GM23338 (cell line): ENCODE measurements at regions not wholly inside any gene's neighbourhood (a gene's known extent, or its start where the extent isn't known, plus 50 kb on each side); places are given as distances from the start of the nearest gene placed in this dataset.

Source experiments
- ATAC-seq: fragments of 200-7000 bp; cut with Tn5 transposase; 3 replicates; pipeline ENCODE4 v1.9.1; 2020
- DNase-seq: peaks from one replicate; pipeline ENCODE4 v3.0.0-alpha.2; 2015; ENCODE audit warnings: low spot score
- H2AFZ ChIP-seq: fragments of 200-600 bp; sonication (generic); 2 replicates; pipeline ENCODE4 v1.8.0; 2016; ENCODE audit warnings: antibody characterized with exemption, mild to moderate bottlenecking, moderate library complexity
- H3F3A ChIP-seq: fragments of 200-600 bp; sonication (generic); replicated peaks from 2 replicates; pipeline ENCODE4 v1.8.0; 2017; ENCODE audit warnings: antibody characterized with exemption, mixed run types, low read depth
- H3K27ac ChIP-seq: fragments of 200-600 bp; sonication (generic); 2 replicates; pipeline ENCODE4 v1.6.1; 2016; ENCODE audit warnings: low read depth
- H3K27me3 ChIP-seq: fragments of 200-600 bp; sonication (generic); 2 replicates; pipeline ENCODE4 v1.8.0; 2016; ENCODE audit warnings: mild to moderate bottlenecking, mixed run types, moderate library complexity; ENCODE audit not compliant: insufficient read depth
- H3K36me3 ChIP-seq: fragments of 200-600 bp; sonication (generic); 2 replicates; pipeline ENCODE4 v1.8.0; 2016; ENCODE audit warnings: mild to moderate bottlenecking; ENCODE audit not compliant: insufficient read depth
- H3K4me1 ChIP-seq: fragments of 200-600 bp; sonication (generic); 2 replicates; pipeline ENCODE4 v1.8.0; 2016; ENCODE audit warnings: mild to moderate bottlenecking, moderate library complexity; ENCODE audit not compliant: insufficient read depth
- H3K4me2 ChIP-seq: fragments of 200-600 bp; sonication (generic); 2 replicates; pipeline ENCODE4 v1.7.1; 2017; ENCODE audit warnings: mixed run types
- H3K4me3 ChIP-seq: fragments of 200-600 bp; sonication (generic); 2 replicates; pipeline ENCODE4 v1.6.1; 2016; ENCODE audit warnings: mixed run types
- H3K79me2 ChIP-seq: fragments of 200-600 bp; sonication (generic); replicated peaks from 2 replicates; pipeline ENCODE4 v1.8.0; 2017; ENCODE audit warnings: mild to moderate bottlenecking; ENCODE audit not compliant: insufficient read depth
- H3K9me2 ChIP-seq: fragments of 200-600 bp; sonication (generic); 2 replicates; pipeline ENCODE4 v1.8.0; 2017; ENCODE audit not compliant: insufficient read depth
- H4K20me1 ChIP-seq: fragments of 200-600 bp; sonication (generic); replicated peaks from 2 replicates; pipeline ENCODE4 v1.8.0; 2017; ENCODE audit warnings: mild to moderate bottlenecking; ENCODE audit not compliant: insufficient read depth
- H3K27ac Mint-ChIP-seq: 2 replicates; pipeline ENCODE4 v1.8.0; 2020; ENCODE audit warnings: inconsistent platforms, mild to moderate bottlenecking, moderate library complexity, mixed read lengths
- H3K27me3 Mint-ChIP-seq: 3 replicates; pipeline ENCODE4 v1.8.0; 2022; ENCODE audit warnings: low read depth, mild to moderate bottlenecking, moderate library complexity, mixed read lengths, inconsistent platforms; ENCODE audit not compliant: insufficient read depth, poor library complexity
- H3K36me3 Mint-ChIP-seq: 3 replicates; pipeline ENCODE4 v1.8.0; 2021; ENCODE audit warnings: low read depth, mild to moderate bottlenecking, inconsistent platforms, moderate library complexity, mixed read lengths
- H3K4me1 Mint-ChIP-seq: 3 replicates; pipeline ENCODE4 v1.8.0; 2020; ENCODE audit warnings: mild to moderate bottlenecking, inconsistent platforms, mixed read lengths
- H3K4me3 Mint-ChIP-seq: 3 replicates; pipeline ENCODE4 v1.8.0; 2021; ENCODE audit warnings: moderate library complexity, mild to moderate bottlenecking, inconsistent platforms, mixed read lengths
- H3K9me3 Mint-ChIP-seq: 3 replicates; pipeline ENCODE4 v1.8.0; 2020; ENCODE audit warnings: moderate library complexity, mild to moderate bottlenecking, inconsistent platforms, mixed read lengths
- CREB1 ChIP-seq: fragments of 250-450 bp; sonication (Bioruptor Pico); IDR thresholded peaks from 2 replicates; pipeline ENCODE4 v1.5.0; 2020; ENCODE audit warnings: low read depth, mild to moderate bottlenecking, moderate library complexity
- CTCF ChIP-seq, 2 experiments: fragments of 200-600 bp in 1 of 2; sonication (generic) in 1 of 2; conservative IDR thresholded peaks; 2 replicates each; pipeline versions ENCODE4 v1.5.1 to v1.6.1; 2016 to 2017; ENCODE audit warnings: antibody characterized with exemption in 2 of 2, low read depth in 2 of 2, mild to moderate bottlenecking in 2 of 2, moderate library complexity in 1 of 2
- ETS1 ChIP-seq: IDR thresholded peaks from 2 replicates; pipeline ENCODE4 v1.6.1; 2016; ENCODE audit warnings: antibody characterized with exemption
- EZH2 ChIP-seq: fragments of 200-600 bp; sonication (generic); IDR thresholded peaks from one replicate; pipeline ENCODE4 v1.8.0; 2017; ENCODE audit warnings: antibody characterized with exemption, mild to moderate bottlenecking, low read depth; ENCODE audit not compliant: unreplicated experiment
- EZH2phosphoT487 ChIP-seq: fragments of 200-600 bp; sonication (generic); IDR thresholded peaks from one replicate; pipeline ENCODE4 v1.8.1; 2018; ENCODE audit warnings: antibody characterized with exemption; ENCODE audit not compliant: unreplicated experiment
- JUNB ChIP-seq: IDR thresholded peaks from one replicate; pipeline ENCODE4 v1.6.1; 2016; ENCODE audit warnings: antibody characterized with exemption; ENCODE audit not compliant: unreplicated experiment
- NANOG ChIP-seq: IDR thresholded peaks from 2 replicates; pipeline ENCODE4 v1.6.1; 2016; ENCODE audit warnings: antibody characterized with exemption, borderline replicate concordance
- POLR2AphosphoS5 ChIP-seq: IDR thresholded peaks from 2 replicates; pipeline ENCODE4 v1.6.1; 2016; ENCODE audit warnings: antibody characterized with exemption, low read depth
- REST ChIP-seq: IDR thresholded peaks from one replicate; pipeline ENCODE4 v1.6.1; 2018; ENCODE audit warnings: antibody characterized with exemption; ENCODE audit not compliant: unreplicated experiment
- STAT1 ChIP-seq: IDR thresholded peaks from one replicate; pipeline ENCODE4 v1.6.1; 2016; ENCODE audit warnings: antibody characterized with exemption; ENCODE audit not compliant: unreplicated experiment
- ZNF114 ChIP-seq: fragments of 250-450 bp; sonication (Bioruptor Pico); IDR thresholded peaks from 2 replicates; pipeline ENCODE4 v1.5.0; 2020; ENCODE audit warnings: mild to moderate bottlenecking, moderate library complexity
- ZNF331 ChIP-seq: fragments of 250-450 bp; sonication (Bioruptor Pico); IDR thresholded peaks from 2 replicates; pipeline ENCODE4 v1.5.0; 2020; ENCODE audit warnings: low read depth, mild to moderate bottlenecking, moderate library complexity
- ZNF462 ChIP-seq: fragments of 250-450 bp; sonication (Bioruptor Pico); IDR thresholded peaks from 2 replicates; pipeline ENCODE4 v1.5.0; 2020; ENCODE audit warnings: mild to moderate bottlenecking, moderate library complexity

GRCh38 chr12:42769455-42769854 lies 179.9 kb upstream of the PRICKLE1 start:
- no peaks in the 10 kb centered on the region for H3F3A ChIP-seq
- no peaks in the 10 kb centered on the region for H3K79me2 ChIP-seq
- TF ChIP-seq STAT1 (no peak), CREB1 (CRISPR knock-in tag) (no peak), NANOG (no peak), EZH2phosphoT487 (no peak), CTCF (conservative IDR thresholded peaks at IDR 0.05; ENCODE audit: low read depth in 2 of 2) (no peak), REST (no peak), POLR2AphosphoS5 (no peak), ZNF114 (CRISPR knock-in tag) (no peak), ETS1 (no peak), ZNF331 (no peak), JUNB (no peak), ZNF462 (CRISPR knock-in tag) (no peak), EZH2 (no peak)
- H3K4me1 ChIP-seq: no peaks in the 10 kb centered on the region
- H3K27ac Mint-ChIP-seq: no peak overlapping the region
- no peak overlapping the region for H3K4me3 Mint-ChIP-seq
- H3K9me3 Mint-ChIP-seq: peaks cover 9% of the 10 kb centered on the region
- ATAC-seq (no peak), DNase-seq (no peak)
- H2AFZ ChIP-seq: no peak overlapping the region
- H3K36me3 Mint-ChIP-seq: peaks cover 5% of the 10 kb centered on the region; the same call in 2 of the 3 replicates
- H3K27me3 ChIP-seq: no peaks in the 10 kb centered on the region
- H4K20me1 ChIP-seq: no peaks in the 10 kb centered on the region
- no peak overlapping the region for H3K27ac ChIP-seq
- H3K36me3 ChIP-seq: no peaks in the 10 kb centered on the region
- peaks cover 6% of the 10 kb centered on the region; the same call in 1 of the 2 replicates for H3K9me2 ChIP-seq
- no peak overlapping the region for H3K4me2 ChIP-seq
- no peak overlapping the region for H3K4me3 ChIP-seq
- H3K27me3 Mint-ChIP-seq: peaks cover 4% of the 10 kb centered on the region
- no peaks in the 10 kb centered on the region for H3K4me1 Mint-ChIP-seq
